Brain microvascular endothelial cell (primary cell): ENCODE measurements at regions not wholly inside any gene's neighbourhood (a gene's known extent, or its start where the extent isn't known, plus 50 kb on each side); places are given as distances from the start of the nearest gene placed in this dataset.

Experiments
- DNase-seq: peaks from one replicate; pipeline ENCODE4 v3.0.0-alpha.2; 2020
- H3K27ac ChIP-seq: fragments of 250-450 bp; sonication (Bioruptor Pico); 2 replicates; pipeline ENCODE4 v1.5.1; 2020; ENCODE audit warnings: mild to moderate bottlenecking, moderate library complexity
- H3K27me3 ChIP-seq: fragments of 250-450 bp; sonication (Bioruptor Pico); replicated peaks from 2 replicates; pipeline ENCODE4 v1.5.1; 2020; ENCODE audit warnings: mild to moderate bottlenecking
- H3K36me3 ChIP-seq: fragments of 250-450 bp; sonication (Bioruptor Pico); replicated peaks from 2 replicates; pipeline ENCODE4 v1.5.1; 2020; ENCODE audit warnings: mild to moderate bottlenecking
- H3K4me3 ChIP-seq: 2 replicates; pipeline ENCODE4 v1.5.1; 2011; ENCODE audit warnings: low read depth, mild to moderate bottlenecking, control low read depth, low read length, moderate library complexity
- in situ Hi-C: cut with HindIII; loops from 2 replicates; pipeline ENCODE4 v1.10.0; 2017; ENCODE audit warnings: low sequenced_read_pairs, low pct_ligation_motif_present
- TF ChIP-seq, protein P1 (sequence below): IDR thresholded peaks from 2 replicates; pipeline ENCODE4 v1.5.1; 2011; ENCODE audit warnings: low read depth, mild to moderate bottlenecking, moderate library complexity, low read length, control low read depth, inconsistent platforms; ENCODE audit errors: missing control alignments

- TF ChIP-seq, protein P1, sequence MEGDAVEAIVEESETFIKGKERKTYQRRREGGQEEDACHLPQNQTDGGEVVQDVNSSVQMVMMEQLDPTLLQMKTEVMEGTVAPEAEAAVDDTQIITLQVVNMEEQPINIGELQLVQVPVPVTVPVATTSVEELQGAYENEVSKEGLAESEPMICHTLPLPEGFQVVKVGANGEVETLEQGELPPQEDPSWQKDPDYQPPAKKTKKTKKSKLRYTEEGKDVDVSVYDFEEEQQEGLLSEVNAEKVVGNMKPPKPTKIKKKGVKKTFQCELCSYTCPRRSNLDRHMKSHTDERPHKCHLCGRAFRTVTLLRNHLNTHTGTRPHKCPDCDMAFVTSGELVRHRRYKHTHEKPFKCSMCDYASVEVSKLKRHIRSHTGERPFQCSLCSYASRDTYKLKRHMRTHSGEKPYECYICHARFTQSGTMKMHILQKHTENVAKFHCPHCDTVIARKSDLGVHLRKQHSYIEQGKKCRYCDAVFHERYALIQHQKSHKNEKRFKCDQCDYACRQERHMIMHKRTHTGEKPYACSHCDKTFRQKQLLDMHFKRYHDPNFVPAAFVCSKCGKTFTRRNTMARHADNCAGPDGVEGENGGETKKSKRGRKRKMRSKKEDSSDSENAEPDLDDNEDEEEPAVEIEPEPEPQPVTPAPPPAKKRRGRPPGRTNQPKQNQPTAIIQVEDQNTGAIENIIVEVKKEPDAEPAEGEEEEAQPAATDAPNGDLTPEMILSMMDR: no peak
- no peak for DNase-seq
- Histone ChIP-seq H3K36me3 (no peaks in the 10 kb centered on the region), H3K27ac (no peak overlapping the region), H3K27me3 (peaks cover 10% of the 10 kb centered on the region), H3K4me3 (no peak overlapping the region)
- in situ Hi-C loops: no loop called here
Measured at GRCh38 chr16:86061318-86061695, 162.3 kb downstream of the IRF8 start.

DNA sequence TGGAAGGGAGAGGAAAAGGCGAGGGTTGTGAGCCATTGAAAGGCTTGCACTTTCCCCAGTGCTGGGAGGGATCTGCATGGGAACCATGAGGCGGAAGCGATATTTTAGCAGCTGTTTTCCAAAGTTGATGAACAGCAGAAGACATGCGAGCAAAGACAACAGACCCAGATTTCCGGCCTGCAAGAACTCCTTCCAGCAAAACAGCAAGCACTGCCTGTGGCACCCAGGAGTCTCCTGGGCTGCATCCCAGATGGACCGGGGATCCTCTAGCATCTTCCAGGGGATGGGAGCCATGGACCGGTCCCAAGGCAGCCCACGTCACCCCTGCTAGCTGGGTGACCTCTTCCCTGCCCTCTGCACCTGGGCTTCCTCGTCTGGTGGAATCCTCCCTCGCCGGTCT, 162.8 kb downstream of the IRF8 start:
- no peaks in the 10 kb centered on the region for H3K36me3 ChIP-seq
- in situ Hi-C loops: no loop called here
- H3K27me3 ChIP-seq: peaks cover 10% of the 10 kb centered on the region
- TF ChIP-seq, protein P1: no peak
- no peak for DNase-seq
- H3K4me3 ChIP-seq: no peak overlapping the region
- H3K27ac ChIP-seq: no peak overlapping the region

GRCh38 chr16:86062271-86062965, 163.5 kb downstream of the IRF8 start:
- no peak for DNase-seq
- Histone ChIP-seq H3K27ac (no peak overlapping the region), H3K36me3 (no peaks in the 10 kb centered on the region), H3K4me3 (no peak overlapping the region), H3K27me3 (peaks cover 10% of the 10 kb centered on the region)
- TF ChIP-seq, protein P1: no peak
- in situ Hi-C loops: no loop called here

DNA sequence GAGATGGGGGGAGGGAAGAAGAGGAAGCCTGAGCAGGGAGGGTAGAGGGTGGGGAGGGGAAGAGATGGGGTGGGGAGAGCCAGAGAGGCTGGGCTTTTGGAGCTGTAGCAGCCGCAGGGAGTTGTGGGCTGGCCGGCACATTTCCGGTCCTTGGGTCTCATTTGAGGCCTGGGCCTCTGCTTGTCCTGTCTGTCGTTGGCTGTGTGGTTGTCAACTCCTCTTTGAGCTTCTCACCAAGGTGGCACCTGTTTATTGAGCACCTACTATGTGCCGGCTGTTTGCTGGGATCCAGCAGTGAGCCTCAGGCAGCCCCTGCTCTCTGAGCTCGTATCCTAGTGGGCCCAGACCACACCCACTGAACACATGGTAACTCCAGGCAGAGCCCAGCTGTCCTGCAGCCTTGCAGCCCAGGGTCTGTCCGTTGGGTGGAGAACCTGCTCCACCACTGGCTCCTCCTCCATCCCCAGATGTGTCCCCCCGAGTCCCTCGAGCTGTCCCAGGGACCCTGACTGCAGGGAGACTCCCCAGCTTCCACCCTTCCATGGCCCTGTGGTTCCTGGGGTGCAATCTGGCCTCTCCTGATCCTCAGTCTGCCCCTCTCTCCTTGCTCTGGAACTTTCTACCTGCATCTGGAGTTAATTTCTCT, 164.9 kb downstream of the IRF8 start:
- H3K27me3 ChIP-seq: peaks cover 10% of the 10 kb centered on the region
- H3K4me3 ChIP-seq: no peak overlapping the region
- in situ Hi-C loops: no loop called here
- TF ChIP-seq, protein P1: no peak
- no peaks in the 10 kb centered on the region for H3K36me3 ChIP-seq
- DNase-seq: no peak
- no peak overlapping the region for H3K27ac ChIP-seq

- in situ Hi-C loops: no loop called here
- H3K27me3 ChIP-seq: peaks cover 4% of the 10 kb centered on the region
- no peak overlapping the region for H3K4me3 ChIP-seq
- H3K36me3 ChIP-seq: no peaks in the 10 kb centered on the region
- TF ChIP-seq, protein P1: no peak
- H3K27ac ChIP-seq: no peak overlapping the region
- no peak for DNase-seq
Measured at GRCh38 chr16:86064431-86065250, 165.7 kb downstream of the IRF8 start.
